OCI-LY3 (cell line): ENCODE measurements at regions not wholly inside any gene's neighbourhood (a gene's known extent, or its start where the extent isn't known, plus 50 kb on each side); places are given as distances from the start of the nearest gene placed in this dataset.

Experiments used
- H2AFZ ChIP-seq: fragments of 200-600, 300-600 bp; shearing (Covaris generic); 2 replicates; pipeline ENCODE4 v1.6.0; 2014; ENCODE audit warnings: antibody characterized with exemption, low read depth, low read length
- H3K27ac ChIP-seq: fragments of 200-600, 300-600 bp; sonication (generic); 2 replicates; pipeline ENCODE4 v1.5.1; 2014; ENCODE audit warnings: mild to moderate bottlenecking, low read length, moderate library complexity, mixed read lengths
- H3K27me3 ChIP-seq: fragments of 200-600, 300-600 bp; sonication (generic); 2 replicates; pipeline ENCODE4 v1.6.1; 2014; ENCODE audit warnings: low read depth, low read length, mixed read lengths
- H3K36me3 ChIP-seq: fragments of 200-600, 300-600 bp; sonication (generic); replicated peaks from 2 replicates; pipeline ENCODE3; 2014; ENCODE audit warnings: low read depth, low read length, mixed read lengths
- H3K4me1 ChIP-seq: fragments of 300-600, 200-600 bp; sonication (generic); 2 replicates; pipeline ENCODE4 v1.6.1; 2014; ENCODE audit warnings: low read length, mixed read lengths
- H3K4me2 ChIP-seq: fragments of 200-600, 300-600 bp; sonication (generic); 2 replicates; pipeline ENCODE4 v1.6.1; 2014; ENCODE audit warnings: low read length, mixed read lengths
- H3K4me3 ChIP-seq: fragments of 300-600, 200-600 bp; sonication (generic); 2 replicates; pipeline ENCODE4 v1.5.1; 2014; ENCODE audit warnings: antibody characterized with exemption, mild to moderate bottlenecking, low read length, moderate library complexity
- H3K79me2 ChIP-seq: fragments of 300-600, 200-600 bp; shearing (Covaris generic); 2 replicates; pipeline ENCODE4 v1.6.1; 2014; ENCODE audit warnings: mild to moderate bottlenecking, low read length, mixed read lengths
- H3K9ac ChIP-seq: fragments of 300-600, 200-600 bp; shearing (Covaris generic); 2 replicates; pipeline ENCODE4 v1.6.0; 2014; ENCODE audit warnings: mild to moderate bottlenecking, low read length, moderate library complexity
- H3K9me3 ChIP-seq: fragments of 200-600, 300-600 bp; shearing (Covaris generic); 2 replicates; pipeline ENCODE4 v1.6.1; 2014; ENCODE audit warnings: low read length, mixed read lengths; ENCODE audit not compliant: insufficient read depth
- H4K20me1 ChIP-seq: fragments of 200-600, 300-600 bp; sonication (generic); 2 replicates; pipeline ENCODE4 v1.6.1; 2016; ENCODE audit warnings: low read length, mixed read lengths; ENCODE audit not compliant: insufficient read depth
- CTCF ChIP-seq: fragments of 200-600, 300-600 bp; sonication (generic); IDR thresholded peaks from 2 replicates; pipeline ENCODE4 v1.5.1; 2014; ENCODE audit warnings: antibody characterized with exemption, low read length, low read depth
- EZH2phosphoT487 ChIP-seq: fragments of 200-600 bp; shearing (Covaris generic); IDR thresholded peaks from 2 replicates; pipeline ENCODE4 v1.6.1; 2018; ENCODE audit warnings: antibody characterized with exemption, mixed run types, low read depth

- H3K27me3 ChIP-seq, result no peaks in the 10 kb centered on the region
- H3K4me2 ChIP-seq, result no peak overlapping the region
- no peak overlapping the region for H3K4me3 ChIP-seq
- no peak overlapping the region for H3K9ac ChIP-seq
- H3K79me2 ChIP-seq, result no peaks in the 10 kb centered on the region
- no peak overlapping the region for H2AFZ ChIP-seq
- H3K27ac ChIP-seq, result no peak overlapping the region
- no peaks in the 10 kb centered on the region for H3K9me3 ChIP-seq
- H3K4me1 ChIP-seq, result no peaks in the 10 kb centered on the region
- H4K20me1 ChIP-seq, result no peaks in the 10 kb centered on the region
- TF ChIP-seq EZH2phosphoT487, result no peak
- no peaks in the 10 kb centered on the region for H3K36me3 ChIP-seq
These were observed 202.5 kb downstream of the TFAP2B start for GRCh38 chr6:51021171-51021570.

- H3K4me2 ChIP-seq, result no peak overlapping the region
- no peaks in the 10 kb centered on the region for H3K79me2 ChIP-seq
- no peaks in the 10 kb centered on the region for H3K9me3 ChIP-seq
- H3K36me3 ChIP-seq, result no peaks in the 10 kb centered on the region
- H3K27ac ChIP-seq, result no peak overlapping the region
- H2AFZ ChIP-seq, result no peak overlapping the region
- H3K4me3 ChIP-seq, result no peak overlapping the region
- no peaks in the 10 kb centered on the region for H4K20me1 ChIP-seq
- TF ChIP-seq CTCF, result no peak
- TF ChIP-seq EZH2phosphoT487, result no peak
- no peaks in the 10 kb centered on the region for H3K27me3 ChIP-seq
- no peak overlapping the region for H3K9ac ChIP-seq
- H3K4me1 ChIP-seq, result no peaks in the 10 kb centered on the region
These were observed 205.5 kb downstream of the TFAP2B start for GRCh38 chr6:51024126-51024525.

GRCh38 chr6:51025082-51025777 lies 206.6 kb downstream of the TFAP2B start:
- no peak overlapping the region for H3K4me2 ChIP-seq
- no peak overlapping the region for H2AFZ ChIP-seq
- H3K27ac ChIP-seq, result no peak overlapping the region
- no peak overlapping the region for H3K9ac ChIP-seq
- TF ChIP-seq CTCF (no peak), EZH2phosphoT487 (no peak)
- no peaks in the 10 kb centered on the region for H3K9me3 ChIP-seq
- H3K27me3 ChIP-seq, result no peaks in the 10 kb centered on the region
- H3K79me2 ChIP-seq, result no peaks in the 10 kb centered on the region
- H3K36me3 ChIP-seq, result no peaks in the 10 kb centered on the region
- H3K4me3 ChIP-seq, result no peak overlapping the region
- no peaks in the 10 kb centered on the region for H3K4me1 ChIP-seq
- H4K20me1 ChIP-seq, result no peaks in the 10 kb centered on the region

- Histone ChIP-seq H3K27me3 (no peaks in the 10 kb centered on the region), H3K27ac (no peak overlapping the region), H3K9me3 (no peaks in the 10 kb centered on the region), H3K79me2 (no peaks in the 10 kb centered on the region), H3K4me1 (no peaks in the 10 kb centered on the region), H3K9ac (no peak overlapping the region), H3K36me3 (no peaks in the 10 kb centered on the region), H3K4me3 (no peak overlapping the region), H3K4me2 (no peak overlapping the region), H2AFZ (no peak overlapping the region), H4K20me1 (no peaks in the 10 kb centered on the region)
- TF ChIP-seq CTCF (no peak), EZH2phosphoT487 (no peak)
These were observed 208.8 kb downstream of the TFAP2B start for GRCh38 chr6:51027283-51028065.
